Mammary epithelial cell (primary cell): ENCODE measurements at regions not wholly inside any gene's neighbourhood (a gene's known extent, or its start where the extent isn't known, plus 50 kb on each side); places are given as distances from the start of the nearest gene placed in this dataset.

Experiments
- CTCF ChIP-seq, 2 donors: IDR thresholded peaks in 1 of 2; conservative IDR thresholded peaks in 1 of 2; 2 replicates each; pipeline ENCODE4 v1.5.1; 2011 to 2012; ENCODE audit warnings: inconsistent platforms in 2 of 2, low read length in 2 of 2, mild to moderate bottlenecking in 2 of 2, control low read depth in 1 of 2, low read depth in 1 of 2; ENCODE audit not compliant: insufficient read depth in 1 of 2; ENCODE audit errors: extremely low read depth in 1 of 2
- EZH2 ChIP-seq: IDR thresholded peaks from 2 replicates; pipeline ENCODE4 v1.6.1; 2012; ENCODE audit warnings: low read length, inconsistent platforms, borderline replicate concordance

GRCh38 chr6:19375613-19376012 is 461.6 kb upstream of the ID4 start:
- no peak for TF ChIP-seq CTCF (conservative IDR thresholded peaks at IDR 0.05 in 1 of 2, IDR thresholded peaks at IDR 0.05 in 1 of 2; ENCODE audit: extremely low read depth in 1 of 2, insufficient read depth in 1 of 2, low read depth in 1 of 2, low read length in 2 of 2)
- TF ChIP-seq EZH2 = no peak
